ENCODE measurements at regions not wholly inside any gene's neighbourhood (a gene's known extent, or its start where the extent isn't known, plus 50 kb on each side); places are given as distances from the start of the nearest gene placed in this dataset.

- no peak for TF ChIP-seq CTCF (IDR thresholded peaks at IDR 0.05)
- no peak for TF ChIP-seq ZFX (IDR thresholded peaks at IDR 0.05; ENCODE audit: borderline replicate concordance)
- no peak overlapping the region for H3K27ac ChIP-seq
Observed at GRCh38 chr18:74023220-74023619, 124.4 kb downstream of the FBXO15 start.

GRCh38 chr18:74019864-74020263 is 127.8 kb downstream of the FBXO15 start:
- no peak for TF ChIP-seq CTCF (IDR thresholded peaks at IDR 0.05)
- no peak overlapping the region for H3K27ac ChIP-seq

GRCh38 chr18:74013955-74014354 is 133.7 kb downstream of the FBXO15 start:
- no peak overlapping the region for H3K27ac ChIP-seq
- no peak for TF ChIP-seq CTCF (IDR thresholded peaks at IDR 0.05)

GRCh38 chr18:74012954-74013630 is 134.5 kb downstream of the FBXO15 start:
- no peak overlapping the region for H3K27ac ChIP-seq
- TF ChIP-seq ZFX (IDR thresholded peaks at IDR 0.05; ENCODE audit: borderline replicate concordance) (no peak), CTCF (IDR thresholded peaks at IDR 0.05) (no peak)

- no peak overlapping the region for H3K27ac ChIP-seq
- no peak for TF ChIP-seq CTCF (IDR thresholded peaks at IDR 0.05)
- no peak for TF ChIP-seq ZFX (IDR thresholded peaks at IDR 0.05; ENCODE audit: borderline replicate concordance)
Observed at GRCh38 chr18:74006143-74006542, 141.5 kb downstream of the FBXO15 start.

- no peak for TF ChIP-seq ZFX (IDR thresholded peaks at IDR 0.05; ENCODE audit: borderline replicate concordance)
- TF ChIP-seq CTCF (IDR thresholded peaks at IDR 0.05): no peak
- no peak overlapping the region for H3K27ac ChIP-seq
Observed at GRCh38 chr18:74005320-74006109, 142.1 kb downstream of the FBXO15 start.

Data from 22Rv1 (cell line).